ENCODE measurements at regions not wholly inside any gene's neighbourhood (a gene's known extent, or its start where the extent isn't known, plus 50 kb on each side); places are given as distances from the start of the nearest gene placed in this dataset.

DNA sequence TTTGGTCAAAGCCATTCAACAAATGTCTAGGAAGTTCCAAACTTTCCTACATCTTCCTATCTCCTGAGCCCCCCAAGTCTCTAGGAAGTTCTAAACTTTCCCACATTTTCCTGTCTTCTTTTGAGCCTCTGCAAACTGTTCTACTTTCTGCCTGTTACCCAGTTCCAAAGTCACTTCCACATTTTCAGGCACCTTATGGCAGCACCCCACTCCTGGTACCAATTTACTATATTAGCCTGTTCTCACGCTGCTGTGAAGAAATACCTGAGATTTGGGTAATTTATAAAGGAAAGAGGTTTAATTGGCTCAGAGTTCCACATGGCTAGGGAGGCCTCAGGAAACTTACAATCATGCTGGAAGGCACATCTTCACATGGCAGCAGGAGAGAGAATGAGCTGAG, 869.2 kb downstream of the TDRD15 start:
- no peak for DNase-seq (ENCODE audit: low read depth in 1 of 2, low spot score in 1 of 2)
- in situ Hi-C loops (cut with HindIII; ENCODE audit: low pct_unique_long_range_greater_than_20kb, low sequenced_read_pairs) = no loop called here
- no peak for TF ChIP-seq JUND (IDR thresholded peaks at IDR 0.05; ENCODE audit: low read depth)

DNA sequence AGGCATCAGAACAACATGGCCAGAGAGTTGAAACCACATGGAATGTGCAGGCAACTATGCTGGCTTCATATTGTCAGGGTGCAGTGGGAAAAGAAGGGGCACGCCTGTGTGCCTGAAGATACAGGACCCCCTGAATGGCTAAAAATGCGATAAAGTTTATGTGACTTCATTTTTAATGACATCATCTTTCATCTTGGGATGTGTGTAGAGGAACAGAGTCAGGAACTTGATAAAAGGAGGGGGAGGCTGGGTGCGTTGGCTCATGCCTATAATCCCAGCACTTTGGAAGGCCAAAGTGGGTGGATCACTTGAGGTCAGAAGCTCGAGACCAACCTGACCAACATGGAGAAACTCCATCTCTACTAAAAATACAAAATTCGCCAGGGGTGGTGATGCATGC, 872.6 kb downstream of the TDRD15 start:
- DNase-seq (ENCODE audit: low read depth in 1 of 2, low spot score in 1 of 2) = no peak
- in situ Hi-C loops (cut with HindIII; ENCODE audit: low pct_unique_long_range_greater_than_20kb, low sequenced_read_pairs) = no loop called here
- no peak for TF ChIP-seq JUND (IDR thresholded peaks at IDR 0.05; ENCODE audit: low read depth)

DNA sequence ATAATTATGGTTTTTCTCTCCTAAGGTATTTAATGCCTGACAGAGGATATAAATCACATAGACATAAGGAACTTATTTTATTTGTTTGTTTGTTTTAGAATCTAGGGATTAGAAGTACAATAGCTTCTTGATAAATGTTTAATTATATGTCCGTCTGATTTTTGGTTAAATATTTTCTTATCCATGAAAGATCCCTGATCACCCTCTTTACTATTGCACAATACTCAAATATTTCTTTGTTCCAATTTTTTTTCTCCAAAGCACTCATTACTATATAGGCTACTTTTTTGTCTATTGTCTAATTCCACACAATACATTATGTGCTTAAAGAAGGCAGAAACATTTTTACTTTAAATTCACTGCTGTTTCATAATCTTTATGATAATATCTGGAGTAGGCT, 875.8 kb downstream of the TDRD15 start:
- no peak for DNase-seq (ENCODE audit: low read depth in 1 of 2, low spot score in 1 of 2)
- no peak for TF ChIP-seq JUND (IDR thresholded peaks at IDR 0.05; ENCODE audit: low read depth)
- in situ Hi-C loops (cut with HindIII; ENCODE audit: low pct_unique_long_range_greater_than_20kb, low sequenced_read_pairs) = no loop called here

- in situ Hi-C loops (cut with HindIII; ENCODE audit: low pct_unique_long_range_greater_than_20kb, low sequenced_read_pairs) = no loop called here
- no peak for TF ChIP-seq JUND (IDR thresholded peaks at IDR 0.05; ENCODE audit: low read depth)
- peak in 1 of 2 experiments; percentile 1 for DNase-seq (ENCODE audit: low read depth in 1 of 2, low spot score in 1 of 2)
Measured at GRCh38 chr2:22002066-22002465, 878.3 kb downstream of the TDRD15 start.

GRCh38 chr2:22003270-22003669, 879.5 kb downstream of the TDRD15 start:
- DNase-seq (ENCODE audit: low read depth in 1 of 2, low spot score in 1 of 2) = no peak
- in situ Hi-C loops (cut with HindIII; ENCODE audit: low pct_unique_long_range_greater_than_20kb, low sequenced_read_pairs) = no loop called here
- no peak for TF ChIP-seq JUND (IDR thresholded peaks at IDR 0.05; ENCODE audit: low read depth)

- DNase-seq (ENCODE audit: low read depth in 1 of 2, low spot score in 1 of 2) = no peak
- in situ Hi-C loops (cut with HindIII; ENCODE audit: low pct_unique_long_range_greater_than_20kb, low sequenced_read_pairs) = no loop called here
- no peak for TF ChIP-seq JUND (IDR thresholded peaks at IDR 0.05; ENCODE audit: low read depth)
Measured at GRCh38 chr2:22011048-22011447, 887.3 kb downstream of the TDRD15 start.

- DNase-seq (ENCODE audit: low read depth in 1 of 2, low spot score in 1 of 2) = no peak
- in situ Hi-C loops (cut with HindIII; ENCODE audit: low pct_unique_long_range_greater_than_20kb, low sequenced_read_pairs) = no loop called here
Measured at GRCh38 chr2:22020091-22020742, 896.4 kb downstream of the TDRD15 start.

GRCh38 chr2:22027345-22028005, 903.7 kb downstream of the TDRD15 start:
- TF ChIP-seq JUND (IDR thresholded peaks at IDR 0.05; ENCODE audit: low read depth) = no peak
- in situ Hi-C loops (cut with HindIII; ENCODE audit: low pct_unique_long_range_greater_than_20kb, low sequenced_read_pairs) = no loop called here
- no peak for DNase-seq (ENCODE audit: low read depth in 1 of 2, low spot score in 1 of 2)

More at GRCh38 chr2:22020091-22020742, 896.4 kb downstream of the TDRD15 start:
- TF ChIP-seq JUND (IDR thresholded peaks at IDR 0.05; ENCODE audit: low read depth) = no peak

- in situ Hi-C loops (cut with HindIII; ENCODE audit: low pct_unique_long_range_greater_than_20kb, low sequenced_read_pairs) = no loop called here
- DNase-seq (ENCODE audit: low read depth in 1 of 2, low spot score in 1 of 2) = no peak
- TF ChIP-seq JUND (IDR thresholded peaks at IDR 0.05; ENCODE audit: low read depth) = no peak
Measured at GRCh38 chr2:22035361-22035830, 911.6 kb downstream of the TDRD15 start.

DNA sequence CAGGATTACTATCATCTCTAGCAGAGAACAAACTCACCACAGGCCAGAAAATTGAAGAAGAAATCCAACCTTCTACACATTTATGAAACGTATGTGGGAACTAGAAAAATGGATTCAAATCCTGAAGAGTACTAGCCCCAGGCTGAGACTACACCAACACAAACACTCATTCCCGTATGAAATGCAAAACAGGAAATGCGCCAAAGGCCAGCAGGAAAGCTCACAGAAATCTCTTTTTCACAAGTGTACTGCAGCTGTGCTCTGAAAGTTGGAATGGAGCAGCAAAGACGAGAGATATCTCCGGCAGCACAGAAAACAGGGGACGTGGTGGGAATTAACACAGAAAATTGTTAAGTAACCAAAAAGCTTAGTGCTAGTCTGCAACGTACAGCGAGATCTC, 913.5 kb downstream of the TDRD15 start:
- in situ Hi-C loops (cut with HindIII; ENCODE audit: low pct_unique_long_range_greater_than_20kb, low sequenced_read_pairs) = no loop called here
- no peak for DNase-seq (ENCODE audit: low read depth in 1 of 2, low spot score in 1 of 2)
- TF ChIP-seq JUND (IDR thresholded peaks at IDR 0.05; ENCODE audit: low read depth) = no peak

GRCh38 chr2:22043784-22044183, 920.0 kb downstream of the TDRD15 start:
- no peak for TF ChIP-seq JUND (IDR thresholded peaks at IDR 0.05; ENCODE audit: low read depth)
- in situ Hi-C loops (cut with HindIII; ENCODE audit: low pct_unique_long_range_greater_than_20kb, low sequenced_read_pairs) = no loop called here
- no peak for DNase-seq (ENCODE audit: low read depth in 1 of 2, low spot score in 1 of 2)

- no peak for DNase-seq (ENCODE audit: low read depth in 1 of 2, low spot score in 1 of 2)
- no peak for TF ChIP-seq JUND (IDR thresholded peaks at IDR 0.05; ENCODE audit: low read depth)
- in situ Hi-C loops (cut with HindIII; ENCODE audit: low pct_unique_long_range_greater_than_20kb, low sequenced_read_pairs) = no loop called here
Measured at GRCh38 chr2:22055784-22056620, 932.2 kb downstream of the TDRD15 start.

DNA sequence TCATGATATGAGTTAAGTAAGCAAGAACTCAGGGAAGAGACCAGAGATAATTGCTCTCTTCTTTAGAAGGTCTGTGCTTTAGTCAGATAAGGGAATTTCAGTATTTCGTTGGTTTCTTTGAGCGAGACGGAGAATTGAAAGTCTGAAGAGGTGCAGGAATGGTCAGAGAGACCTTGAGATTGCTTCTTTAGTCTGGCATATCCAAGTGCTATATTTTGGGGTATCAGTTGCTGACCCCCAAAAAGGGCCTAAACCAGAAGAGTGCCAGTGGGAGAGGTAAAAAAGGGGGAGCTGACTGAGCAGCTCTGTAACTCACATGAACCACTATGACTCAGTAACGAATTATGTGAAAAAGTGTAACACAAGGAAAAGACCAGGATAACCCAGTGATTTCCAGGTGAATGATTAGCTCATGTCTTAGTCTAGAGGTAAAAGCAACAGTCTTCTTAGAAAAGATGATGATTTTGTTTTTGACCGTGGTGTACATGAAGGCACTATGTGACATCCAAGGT, 932.9 kb downstream of the TDRD15 start:
- in situ Hi-C loops (cut with HindIII; ENCODE audit: low pct_unique_long_range_greater_than_20kb, low sequenced_read_pairs) = no loop called here
- no peak for TF ChIP-seq JUND (IDR thresholded peaks at IDR 0.05; ENCODE audit: low read depth)
- no peak for DNase-seq (ENCODE audit: low read depth in 1 of 2, low spot score in 1 of 2)
